HG03045 (cell line): ENCODE measurements at regions not wholly inside any gene's neighbourhood (a gene's known extent, or its start where the extent isn't known, plus 50 kb on each side); places are given as distances from the start of the nearest gene placed in this dataset.

Experiments
- ATAC-seq: cut with Tn5 transposase; IDR thresholded peaks from one replicate; pipeline ENCODE4 v1.9.1; 2021; ENCODE audit warnings: mild to moderate bottlenecking, moderate library complexity; ENCODE audit not compliant: unreplicated experiment

- no peak for ATAC-seq
Observed at GRCh38 chr2:163863073-163863472, 127.3 kb upstream of the FIGN start.

- ATAC-seq: no peak
Observed at GRCh38 chr2:163859951-163860350, 124.1 kb upstream of the FIGN start.

DNA sequence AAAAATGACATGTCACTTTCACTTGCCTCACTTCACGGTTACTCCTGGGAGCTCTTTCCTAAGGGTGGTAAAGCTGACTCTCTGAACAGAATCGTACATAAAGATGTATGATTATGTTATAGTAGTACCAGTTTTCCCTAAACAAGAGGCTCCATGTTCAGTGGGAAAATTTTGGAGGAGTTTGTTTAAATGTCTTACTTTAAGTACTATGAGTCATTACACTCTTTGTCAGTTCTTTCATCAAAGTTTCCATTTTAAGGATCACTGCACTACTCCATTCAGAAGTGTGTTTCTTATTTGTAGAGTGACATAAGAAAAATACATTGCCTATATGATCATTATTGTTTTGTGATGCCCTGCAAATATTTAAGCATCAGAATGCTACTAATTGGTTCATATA lies 121.1 kb upstream of the FIGN start:
- no peak for ATAC-seq

- ATAC-seq: no peak
Observed at GRCh38 chr2:163852616-163853015, 116.8 kb upstream of the FIGN start.

DNA sequence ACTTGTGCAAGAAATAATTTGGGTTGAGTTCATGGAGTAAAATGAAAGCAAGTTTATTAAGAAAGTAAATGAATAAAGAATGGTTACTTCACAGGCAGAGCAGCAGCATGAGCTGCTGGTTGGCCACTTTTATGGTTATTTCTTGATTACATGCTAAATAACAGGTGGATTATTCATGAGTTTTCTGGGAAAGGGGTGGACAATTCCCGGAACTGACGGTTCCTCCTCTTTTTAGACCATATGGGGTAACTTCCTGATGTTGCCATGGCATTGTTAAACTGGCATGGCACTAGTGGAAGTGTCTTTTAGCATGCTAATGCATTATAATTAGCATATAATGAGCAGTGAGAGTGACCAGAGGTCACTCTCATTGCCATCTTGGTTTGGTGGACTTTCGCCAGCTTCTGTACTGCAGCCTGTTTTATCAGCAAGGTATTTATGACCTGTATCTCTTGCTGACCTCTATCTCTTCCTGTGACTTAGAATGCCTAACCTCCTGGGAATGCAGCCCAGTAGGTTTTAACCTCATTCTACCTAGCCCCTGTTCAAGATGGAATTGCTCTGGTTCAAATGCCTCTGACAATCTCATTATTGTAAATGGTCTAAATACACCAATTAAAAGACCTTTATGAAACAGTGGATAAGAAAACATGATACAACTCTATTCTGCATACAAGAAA lies 114.1 kb upstream of the FIGN start:
- ATAC-seq: no peak

DNA sequence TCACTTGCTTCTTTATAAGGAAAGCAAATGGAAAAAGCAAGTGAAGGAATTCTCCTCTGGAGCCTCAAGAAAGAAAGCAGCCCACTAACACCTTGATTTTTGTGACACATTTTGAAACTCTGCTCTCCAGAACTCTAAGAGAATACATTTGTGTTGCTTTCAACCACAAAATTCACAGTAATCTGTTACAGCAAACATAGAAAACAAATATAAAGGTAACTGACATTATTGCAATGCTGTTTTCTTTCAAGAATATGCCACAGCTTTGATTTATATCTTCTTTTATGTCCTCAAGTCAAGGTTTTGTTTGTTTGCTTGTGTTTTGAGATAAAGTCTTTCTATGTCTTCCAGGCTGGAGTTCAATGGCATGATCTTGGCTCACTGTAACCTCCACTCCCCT lies 103.1 kb upstream of the FIGN start:
- ATAC-seq: no peak

DNA sequence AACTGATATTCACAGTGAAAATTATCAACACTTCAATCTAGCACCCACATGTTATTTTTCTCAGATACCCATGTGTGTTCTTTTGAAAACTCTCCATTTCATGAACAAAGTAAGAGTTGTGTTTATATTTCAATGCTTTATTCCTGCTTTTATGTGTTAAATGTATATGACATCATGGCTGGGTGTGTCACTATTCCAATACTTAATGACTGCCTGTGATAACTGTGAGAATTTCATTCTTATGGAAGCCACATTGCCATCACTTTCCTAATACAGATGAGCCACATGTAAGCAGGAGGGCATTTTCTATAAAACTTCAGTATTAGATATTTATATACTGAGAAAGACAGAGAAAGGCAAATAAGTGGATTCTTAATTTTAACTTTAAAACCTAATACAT lies 100.4 kb upstream of the FIGN start:
- no peak for ATAC-seq

DNA sequence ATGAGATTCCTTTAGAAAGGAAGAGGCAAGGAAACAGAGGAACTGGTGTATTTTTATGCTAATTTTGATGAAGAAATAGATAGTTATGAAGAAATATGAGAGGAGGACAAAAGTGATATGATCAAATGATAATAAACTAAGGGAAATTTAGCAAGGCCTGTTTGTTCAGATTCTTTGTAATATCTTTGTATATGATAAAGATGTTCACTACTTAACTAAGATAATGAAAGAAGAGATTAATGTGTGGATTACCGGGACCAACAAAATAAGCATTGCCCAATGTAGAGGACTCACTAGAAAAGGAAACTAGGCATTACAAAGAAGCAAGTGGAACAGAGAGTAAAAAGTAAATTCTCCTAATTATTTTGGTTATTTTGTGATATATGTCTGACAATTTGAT lies 99.0 kb upstream of the FIGN start:
- ATAC-seq: no peak

- ATAC-seq: no peak
Observed at GRCh38 chr2:163834221-163834620, 98.4 kb upstream of the FIGN start.

- ATAC-seq: no peak
Observed at GRCh38 chr2:163828771-163829170, 93.0 kb upstream of the FIGN start.

- ATAC-seq: no peak
Observed at GRCh38 chr2:163822033-163822432, 86.2 kb upstream of the FIGN start.

GRCh38 chr2:163812926-163813520 lies 77.2 kb upstream of the FIGN start:
- ATAC-seq: no peak

DNA sequence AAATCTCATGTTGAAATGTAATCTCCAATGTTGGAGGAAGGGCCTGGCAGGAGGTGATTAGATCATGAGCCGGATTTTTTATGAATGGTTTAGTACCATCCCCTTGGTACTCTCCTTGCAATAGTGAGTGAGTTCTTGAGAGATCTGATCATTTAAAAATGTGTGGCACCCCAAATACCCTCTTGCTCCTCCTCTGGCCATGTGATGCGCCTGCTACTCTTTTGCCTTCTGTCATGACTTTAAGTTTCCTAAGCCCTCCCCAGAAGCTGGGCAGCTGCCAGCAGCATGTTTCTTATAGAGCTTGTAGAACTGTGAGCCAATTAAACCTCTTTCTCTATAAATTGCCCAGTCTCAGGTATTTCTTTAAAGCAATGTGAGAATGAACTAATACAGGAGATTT lies 72.6 kb upstream of the FIGN start:
- ATAC-seq: no peak

DNA sequence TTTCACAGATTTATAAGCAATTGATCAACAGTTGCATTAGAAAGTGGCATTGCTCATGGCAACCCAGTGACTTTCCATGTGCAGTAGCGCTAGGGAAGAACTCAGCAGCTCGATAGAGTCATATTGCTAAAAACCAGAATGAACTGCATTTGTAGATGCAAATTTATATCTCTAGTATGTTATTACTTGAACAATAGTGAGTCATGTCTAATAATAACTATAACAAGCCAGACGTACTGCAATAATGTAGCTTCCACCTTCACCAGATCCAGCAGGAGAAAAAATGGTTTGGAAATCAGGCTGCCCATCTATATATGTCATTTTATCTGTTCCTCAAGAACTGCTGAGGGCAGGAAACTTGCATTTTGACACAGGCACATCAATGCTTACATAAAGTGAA lies 66.5 kb upstream of the FIGN start:
- ATAC-seq: no peak

DNA sequence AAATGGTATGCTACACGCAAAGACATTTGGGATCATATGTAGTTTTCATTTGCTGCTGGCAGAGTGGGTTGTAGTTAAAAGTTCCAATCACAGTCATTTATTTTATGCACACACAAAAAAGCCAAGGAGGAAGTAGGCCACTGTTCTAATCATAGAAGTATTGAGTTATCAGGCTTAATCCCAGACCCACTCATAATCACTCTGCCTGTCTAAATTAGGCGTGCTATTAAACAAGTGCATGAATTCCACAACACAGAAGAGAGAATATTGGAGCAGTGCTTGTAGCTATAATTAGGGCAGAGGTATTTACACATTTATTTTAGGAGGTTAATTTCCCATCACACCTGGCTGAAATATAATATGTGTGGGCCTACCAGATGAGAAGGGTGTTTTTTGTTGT lies 65.7 kb upstream of the FIGN start:
- no peak for ATAC-seq

DNA sequence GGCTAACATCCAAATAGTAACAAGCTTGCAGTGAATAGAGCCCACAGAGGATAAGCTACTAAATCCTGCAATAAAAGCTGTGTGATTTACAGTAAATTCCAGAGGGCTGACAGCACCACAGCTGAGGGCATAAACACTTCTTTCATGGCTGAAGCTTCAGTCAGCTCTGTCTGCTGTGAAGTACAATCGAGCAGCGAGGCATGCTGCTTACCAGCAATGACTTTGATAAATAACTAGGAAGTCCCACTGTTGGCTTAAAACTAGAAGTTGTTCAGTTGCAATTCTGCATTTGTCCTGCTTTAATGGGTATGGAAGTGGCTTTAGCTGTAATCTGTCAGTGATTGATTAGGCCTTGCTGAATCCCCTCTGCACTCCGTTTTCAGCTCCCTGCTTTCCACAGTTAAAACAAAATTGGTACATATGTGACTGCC lies 65.2 kb upstream of the FIGN start:
- ATAC-seq: no peak

GRCh38 chr2:163799807-163800206 lies 64.0 kb upstream of the FIGN start:
- ATAC-seq: no peak

- ATAC-seq: no peak
Observed at GRCh38 chr2:163794635-163795034, 58.8 kb upstream of the FIGN start.
